Esophagus (tissue), 2 donors: ENCODE measurements at regions not wholly inside any gene's neighbourhood (a gene's known extent, or its start where the extent isn't known, plus 50 kb on each side); places are given as distances from the start of the nearest gene placed in this dataset.

Experiments used
- H3K27ac ChIP-seq, 2 donors: one replicate each; pipeline ENCODE4 v1.5.1; 2013; ENCODE audit warnings: low read depth in 2 of 2, mild to moderate bottlenecking in 2 of 2, inconsistent platforms in 1 of 2, low read length in 1 of 2, moderate library complexity in 1 of 2
- H3K27me3 ChIP-seq, 2 donors: one replicate each; pipeline ENCODE4 v1.6.1; 2013; ENCODE audit warnings: low read length in 2 of 2, control low read depth in 1 of 2, mild to moderate bottlenecking in 1 of 2; ENCODE audit not compliant: insufficient read depth in 2 of 2, control insufficient read depth in 1 of 2
- H3K36me3 ChIP-seq, 2 donors: one replicate each; pipeline ENCODE4 v1.6.1; 2013; ENCODE audit warnings: low read length in 1 of 2; ENCODE audit not compliant: control insufficient read depth in 2 of 2, insufficient read depth in 2 of 2
- H3K4me1 ChIP-seq, 2 donors: one replicate each; pipeline ENCODE4 v1.6.1; 2013; ENCODE audit warnings: low read length in 1 of 2; ENCODE audit not compliant: control insufficient read depth in 2 of 2, insufficient read depth in 2 of 2
- H3K4me3 ChIP-seq, 2 donors: one replicate each; pipeline ENCODE4 v1.5.1; 2013; ENCODE audit warnings: low read length in 2 of 2, mild to moderate bottlenecking in 2 of 2, low read depth in 1 of 2, moderate library complexity in 1 of 2
- H3K9me3 ChIP-seq, 2 donors: one replicate each; pipeline ENCODE4 v1.6.1; 2013; ENCODE audit warnings: mild to moderate bottlenecking in 2 of 2, low read depth in 1 of 2, low read length in 1 of 2, moderate library complexity in 1 of 2; ENCODE audit not compliant: control insufficient read depth in 2 of 2, insufficient read depth in 1 of 2
- WGBS, 2 donors: extraction: QIAGEN DNeasy Blood & Tissue Kit; methylation state at CpG; one replicate each; pipeline ENCODE4 v1.1.7; 2013; 5-methylcytosine and 5-hydroxymethylcytosine counted together
- donor health status: healthy with polysubstance abuse.
- donor health status: Bipolar disorder and iron deficiency.

- Histone ChIP-seq H3K27me3 (no peaks in the 10 kb centered on the region), H3K27ac (no peak overlapping the region), H3K4me3 (no peak overlapping the region), H3K36me3 (no peaks in the 10 kb centered on the region), H3K9me3 (no peaks in the 10 kb centered on the region), H3K4me1 (no peaks in the 10 kb centered on the region)
- WGBS, 2 donors = 78 to 83% methylated on average over 10 of the region's 10 CpGs
Observed at GRCh38 chr2:120807751-120808150, 72.1 kb downstream of the GLI2 start.

GRCh38 chr2:120809151-120809550 is 73.5 kb downstream of the GLI2 start:
- Histone ChIP-seq H3K9me3 (no peaks in the 10 kb centered on the region), H3K4me1 (no peaks in the 10 kb centered on the region), H3K27ac (no peak overlapping the region), H3K36me3 (no peaks in the 10 kb centered on the region), H3K4me3 (no peak overlapping the region), H3K27me3 (no peaks in the 10 kb centered on the region)
- 98% methylated on average over 2 of the region's 2 CpGs for WGBS, 2 donors

GRCh38 chr2:120809609-120810440 is 74.2 kb downstream of the GLI2 start:
- no peaks in the 10 kb centered on the region for H3K27me3 ChIP-seq
- WGBS, 2 donors = 75 to 79% methylated on average over 13 of the region's 13 CpGs
- H3K9me3 ChIP-seq = no peaks in the 10 kb centered on the region
- no peak overlapping the region for H3K27ac ChIP-seq
- H3K36me3 ChIP-seq = no peaks in the 10 kb centered on the region
- no peaks in the 10 kb centered on the region for H3K4me1 ChIP-seq
- no peak overlapping the region for H3K4me3 ChIP-seq

GRCh38 chr2:120810639-120811038 is 75.0 kb downstream of the GLI2 start:
- no peaks in the 10 kb centered on the region for H3K4me1 ChIP-seq
- no peak overlapping the region for H3K4me3 ChIP-seq
- H3K27me3 ChIP-seq = no peaks in the 10 kb centered on the region
- 91 to 93% methylated on average over 10 of the region's 10 CpGs for WGBS, 2 donors
- no peak overlapping the region for H3K27ac ChIP-seq
- no peaks in the 10 kb centered on the region for H3K36me3 ChIP-seq
- H3K9me3 ChIP-seq = no peaks in the 10 kb centered on the region

GRCh38 chr2:120812866-120813265 is 77.2 kb downstream of the GLI2 start:
- 92 to 95% methylated on average over 9 of the region's 9 CpGs for WGBS, 2 donors
- H3K9me3 ChIP-seq = no peaks in the 10 kb centered on the region
- H3K27ac ChIP-seq = no peak overlapping the region
- no peaks in the 10 kb centered on the region for H3K36me3 ChIP-seq
- H3K4me1 ChIP-seq = peaks cover 0 to 5% of the 10 kb centered on the region in 2 donors
- no peaks in the 10 kb centered on the region for H3K27me3 ChIP-seq
- no peak overlapping the region for H3K4me3 ChIP-seq

- Histone ChIP-seq H3K27me3 (no peaks in the 10 kb centered on the region), H3K9me3 (no peaks in the 10 kb centered on the region), H3K4me3 (no peak overlapping the region), H3K27ac (no peak overlapping the region), H3K36me3 (no peaks in the 10 kb centered on the region), H3K4me1 (peaks cover 0 to 5% of the 10 kb centered on the region in 2 donors)
- 90 to 96% methylated on average over 6 of the region's 6 CpGs for WGBS, 2 donors
Observed at GRCh38 chr2:120814352-120814751, 78.7 kb downstream of the GLI2 start.

- H3K27me3 ChIP-seq = no peaks in the 10 kb centered on the region
- H3K36me3 ChIP-seq = no peaks in the 10 kb centered on the region
- H3K9me3 ChIP-seq = no peaks in the 10 kb centered on the region
- H3K27ac ChIP-seq = no peak overlapping the region
- H3K4me1 ChIP-seq = peaks cover 0 to 5% of the 10 kb centered on the region in 2 donors
- 74 to 91% methylated on average over 12 of the region's 12 CpGs for WGBS, 2 donors
- H3K4me3 ChIP-seq = no peak overlapping the region
Observed at GRCh38 chr2:120815292-120815691, 79.6 kb downstream of the GLI2 start.

GRCh38 chr2:120817136-120817955 is 81.7 kb downstream of the GLI2 start:
- 94 to 95% methylated on average over 25 of the region's 25 CpGs for WGBS, 2 donors
- Histone ChIP-seq H3K27ac (no peak overlapping the region), H3K4me1 (peaks cover 0 to 5% of the 10 kb centered on the region in 2 donors), H3K4me3 (no peak overlapping the region), H3K27me3 (no peaks in the 10 kb centered on the region), H3K9me3 (no peaks in the 10 kb centered on the region), H3K36me3 (no peaks in the 10 kb centered on the region)

GRCh38 chr2:120817956-120818325 is 82.3 kb downstream of the GLI2 start:
- Histone ChIP-seq H3K36me3 (no peaks in the 10 kb centered on the region), H3K9me3 (no peaks in the 10 kb centered on the region), H3K4me1 (peaks cover 0 to 5% of the 10 kb centered on the region in 2 donors), H3K27me3 (no peaks in the 10 kb centered on the region), H3K27ac (no peak overlapping the region), H3K4me3 (no peak overlapping the region)
- 82 to 86% methylated on average over 3 of the region's 3 CpGs for WGBS, 2 donors
